NCI-H146 treated with DMSO at 0.1 percent for 48 hours (cell line): ENCODE measurements at regions not wholly inside any gene's neighbourhood (a gene's known extent, or its start where the extent isn't known, plus 50 kb on each side); places are given as distances from the start of the nearest gene placed in this dataset.

Experiments used
- DNase-seq: peaks from one replicate; lab custom pipeline; 2025; ENCODE audit not compliant: unreplicated experiment; lab: John Stamatoyannopoulos, UW

GRCh38 chr5:158413122-158413680 lies 554.3 kb upstream of the CLINT1 start:
- DNase-seq: no peak

DNA sequence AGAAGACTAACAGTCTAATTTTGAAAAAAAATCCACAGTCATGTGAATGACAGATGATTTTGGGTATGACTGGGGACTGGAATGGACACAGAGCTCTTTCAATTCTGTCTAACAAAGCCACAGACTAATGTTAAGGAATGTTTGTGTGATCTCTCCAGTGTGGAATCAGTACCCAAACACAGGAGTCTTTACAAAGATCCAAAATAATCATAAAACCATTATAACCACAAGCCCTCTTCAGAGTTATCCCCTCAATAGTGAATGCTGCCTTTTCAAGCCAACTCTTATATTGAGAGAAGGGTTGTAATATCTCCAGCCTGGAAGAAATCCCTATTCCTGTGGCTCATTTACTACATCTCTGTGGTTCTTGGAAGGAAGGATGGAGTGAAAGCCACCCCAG lies 552.0 kb upstream of the CLINT1 start:
- no peak for DNase-seq

- no peak for DNase-seq
These were observed 550.6 kb upstream of the CLINT1 start for GRCh38 chr5:158409507-158409906.

- DNase-seq: no peak
These were observed 548.9 kb upstream of the CLINT1 start for GRCh38 chr5:158407824-158408195.

- no peak for DNase-seq
These were observed 548.2 kb upstream of the CLINT1 start for GRCh38 chr5:158406884-158407823.

DNA sequence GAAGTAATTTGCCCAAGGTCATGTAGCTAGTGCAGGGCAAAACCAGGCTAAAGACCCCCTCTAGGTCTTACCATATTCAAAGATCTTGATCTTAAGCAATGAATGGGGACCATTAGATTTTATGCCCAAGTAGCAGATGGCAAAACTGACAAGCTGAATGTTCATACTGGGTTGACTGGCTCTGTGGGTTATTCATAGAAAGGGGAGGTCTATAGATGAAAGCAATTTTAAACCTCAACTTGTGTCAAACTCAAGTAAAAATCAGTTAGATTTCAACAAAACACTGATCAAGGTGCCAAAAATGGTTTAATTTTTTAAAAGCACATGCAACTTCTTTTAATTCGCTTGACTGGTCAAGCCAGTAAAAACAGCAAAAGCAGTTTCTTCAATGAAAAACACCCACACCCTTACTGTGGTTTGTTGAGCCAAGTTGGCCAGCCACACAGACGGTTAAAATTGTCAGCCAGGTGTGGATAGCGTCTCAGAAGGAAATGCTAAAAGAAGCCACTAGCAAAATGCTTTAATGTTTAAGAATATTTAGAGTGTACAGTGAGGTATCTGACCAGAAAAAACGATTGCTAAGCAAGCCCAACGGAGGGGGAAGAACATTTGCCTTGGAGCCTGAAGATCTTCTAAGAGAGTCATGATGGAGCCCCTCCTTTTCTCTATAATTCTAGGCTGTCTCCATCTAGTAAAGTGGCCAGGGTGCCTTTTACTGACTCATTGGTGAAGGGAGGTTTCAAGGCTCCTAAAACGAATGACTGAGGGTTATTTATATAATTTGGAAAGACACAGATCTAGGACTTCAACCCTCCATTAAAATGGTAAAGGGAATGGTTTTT lies 539.6 kb upstream of the CLINT1 start:
- no peak for DNase-seq

DNA sequence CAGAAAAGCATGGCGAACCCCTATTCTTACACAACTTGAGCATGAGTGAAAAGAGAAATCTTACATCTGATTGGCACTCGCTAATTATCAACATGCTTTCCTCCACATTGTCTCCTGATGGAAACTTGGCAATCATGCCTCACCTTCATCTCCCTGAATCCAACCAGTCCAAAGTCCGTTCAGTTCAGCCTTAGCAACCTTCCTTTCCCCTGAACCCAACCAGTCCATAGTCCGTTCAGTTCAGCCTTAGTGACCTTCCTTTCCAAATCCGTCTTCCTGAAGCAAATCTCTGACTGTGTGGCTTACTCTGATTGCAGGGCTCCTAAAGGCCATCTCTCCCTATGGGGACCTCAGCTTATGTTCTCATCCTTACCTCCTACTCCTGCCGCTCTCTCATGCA lies 538.3 kb upstream of the CLINT1 start:
- no peak for DNase-seq

DNA sequence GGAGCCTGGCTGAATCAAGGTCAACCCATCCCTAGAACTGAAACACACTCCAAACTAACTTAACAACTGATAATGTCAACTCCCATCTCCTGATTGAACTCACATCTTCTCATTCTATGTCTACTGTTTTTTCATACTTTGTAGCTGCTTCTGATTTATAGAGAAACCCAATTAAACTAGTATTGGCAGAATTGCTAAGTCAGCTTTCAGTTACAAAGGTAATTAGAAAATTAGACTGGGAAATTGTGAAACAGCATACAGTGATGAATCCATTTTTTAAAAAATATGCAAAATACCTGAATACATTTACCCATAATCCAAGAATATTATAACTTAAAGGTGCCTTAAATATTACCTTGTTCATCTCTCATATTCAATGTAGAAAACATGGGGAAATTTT lies 535.2 kb upstream of the CLINT1 start:
- no peak for DNase-seq

- DNase-seq: no peak
These were observed 534.5 kb upstream of the CLINT1 start for GRCh38 chr5:158393457-158393856.

DNA sequence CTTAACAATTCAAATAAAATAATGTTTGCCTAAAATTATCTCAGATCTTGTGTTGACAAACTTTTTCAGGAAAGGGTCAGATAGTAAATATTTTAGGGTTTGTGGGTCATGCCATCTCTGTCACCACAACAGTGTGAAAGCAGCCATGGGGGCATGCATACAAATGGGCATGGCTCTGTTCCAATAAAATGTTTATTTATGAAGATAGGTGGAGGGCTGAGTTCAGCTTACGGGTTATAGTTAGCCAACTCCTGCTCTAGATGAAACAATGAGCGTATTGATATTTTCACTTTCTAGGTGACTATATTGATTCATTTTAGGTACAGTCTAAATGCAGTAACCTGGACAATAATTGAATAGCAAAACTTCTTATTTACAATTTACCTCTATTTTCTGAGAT lies 533.8 kb upstream of the CLINT1 start:
- no peak for DNase-seq

- no peak for DNase-seq
These were observed 531.6 kb upstream of the CLINT1 start for GRCh38 chr5:158390577-158390976.

- no peak for DNase-seq
These were observed 530.8 kb upstream of the CLINT1 start for GRCh38 chr5:158389786-158390185.

GRCh38 chr5:158388021-158388420 lies 529.1 kb upstream of the CLINT1 start:
- no peak for DNase-seq

- no peak for DNase-seq
These were observed 528.6 kb upstream of the CLINT1 start for GRCh38 chr5:158387499-158387898.

GRCh38 chr5:158385982-158386381 lies 527.0 kb upstream of the CLINT1 start:
- DNase-seq: no peak

DNA sequence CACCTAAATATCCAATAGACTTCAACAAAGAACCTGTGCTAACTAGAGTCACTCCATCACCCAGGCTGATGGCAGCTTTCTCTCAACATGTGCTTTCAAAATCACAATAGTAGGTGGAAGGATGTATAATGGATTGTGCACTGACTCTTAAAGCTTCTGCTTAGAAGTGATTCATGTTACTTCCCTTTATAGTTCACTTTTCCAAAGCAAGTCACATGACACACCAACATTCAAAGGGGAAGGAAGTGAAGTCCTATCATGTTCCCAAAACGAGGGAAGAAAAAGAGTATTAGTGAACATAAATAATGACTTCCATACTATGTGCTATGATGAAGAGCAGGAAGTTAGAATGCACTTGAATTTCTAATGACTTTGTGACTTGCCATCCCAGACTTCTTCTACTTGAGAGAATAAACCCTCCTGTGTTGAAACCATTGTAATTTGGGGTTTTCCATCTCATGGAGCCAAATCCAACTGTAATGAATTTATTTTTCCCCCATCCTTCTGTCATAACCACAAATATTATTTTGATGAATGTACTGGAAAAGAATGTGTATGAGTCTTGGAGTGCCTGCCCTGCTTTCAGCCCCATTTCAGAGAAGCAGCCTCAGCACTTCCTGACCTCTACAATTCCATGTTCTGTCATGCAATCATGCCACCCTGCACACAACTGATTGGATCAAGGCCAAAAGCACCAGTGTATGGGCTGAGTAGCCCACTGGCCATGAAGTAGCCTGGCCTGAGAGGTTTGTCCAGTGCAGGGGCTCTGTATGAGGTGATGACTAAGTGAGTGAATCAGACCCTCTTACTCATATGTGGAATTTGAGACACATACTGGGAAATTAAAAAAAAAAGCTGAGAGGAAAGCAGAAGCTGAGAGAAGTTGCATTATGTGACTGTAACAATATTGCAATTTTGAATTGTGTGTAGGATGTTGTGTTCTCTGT lies 525.9 kb upstream of the CLINT1 start:
- DNase-seq: no peak

DNA sequence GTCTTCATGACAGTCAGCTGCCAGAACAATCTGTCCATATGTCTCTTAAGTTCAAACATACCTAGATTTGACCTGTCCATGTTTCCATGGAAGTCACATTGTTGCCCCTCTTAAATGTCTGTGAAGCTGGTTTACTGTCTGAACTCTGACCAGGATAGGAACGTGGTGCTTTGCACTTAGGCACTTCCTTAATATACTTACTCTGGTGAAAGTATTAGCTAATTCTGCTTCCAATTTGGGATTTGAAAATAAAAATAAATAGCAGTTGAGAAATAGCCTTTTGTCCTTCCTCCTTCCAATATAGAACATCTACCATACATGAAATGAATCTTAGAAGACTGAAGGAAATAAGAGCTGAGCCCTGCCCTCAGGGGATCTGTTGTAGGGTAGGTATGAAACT lies 524.5 kb upstream of the CLINT1 start:
- DNase-seq: no peak

- no peak for DNase-seq
These were observed 523.5 kb upstream of the CLINT1 start for GRCh38 chr5:158382473-158382872.

DNA sequence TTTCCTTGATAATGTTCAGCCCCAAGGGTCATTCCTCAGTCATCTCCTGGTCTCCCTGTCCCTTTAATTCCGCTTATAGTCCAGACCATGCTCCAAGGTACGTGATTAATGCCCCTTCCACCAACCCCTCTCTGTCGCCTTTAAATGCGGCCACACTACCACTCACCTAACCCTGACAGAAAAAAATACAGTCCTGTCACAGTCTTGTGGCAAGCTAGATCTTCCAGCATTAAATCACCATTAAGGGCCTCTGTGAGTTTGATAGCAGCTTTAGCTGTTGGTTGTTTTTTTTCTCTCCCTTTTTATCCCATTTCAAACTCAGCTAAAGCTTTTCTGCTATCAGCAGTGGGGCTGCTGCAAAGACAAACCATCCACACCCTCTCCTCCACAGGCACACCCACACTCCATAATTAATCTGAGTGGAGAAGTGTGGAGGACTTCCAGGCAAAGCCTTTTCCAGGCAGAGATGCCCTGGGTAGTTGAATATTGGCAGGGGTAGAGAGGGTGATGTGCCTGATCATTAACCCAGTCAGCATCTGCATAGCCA lies 522.7 kb upstream of the CLINT1 start:
- DNase-seq: no peak

DNA sequence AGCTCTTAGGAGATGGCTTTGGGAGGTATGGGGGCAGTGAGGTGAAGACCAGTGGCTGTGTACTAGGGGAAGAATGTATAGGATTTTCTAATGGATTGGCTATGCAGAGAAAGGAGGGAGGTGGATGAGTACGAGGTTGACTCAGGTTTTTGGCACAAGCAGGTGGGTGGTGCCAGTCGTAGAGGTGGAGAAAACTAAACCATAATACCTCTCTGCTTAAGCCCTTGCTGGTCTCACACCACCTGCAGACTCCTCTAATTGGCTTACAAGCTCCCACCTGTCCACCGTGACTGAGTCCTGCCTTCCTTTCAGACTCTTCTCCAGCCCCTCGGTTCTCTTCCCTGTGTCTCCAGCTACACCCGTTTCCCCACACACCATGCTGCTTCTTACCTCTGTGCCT lies 521.7 kb upstream of the CLINT1 start:
- DNase-seq: no peak
